IPS-NIHi7 (cell line): ENCODE measurements at regions not wholly inside any gene's neighbourhood (a gene's known extent, or its start where the extent isn't known, plus 50 kb on each side); places are given as distances from the start of the nearest gene placed in this dataset.
"Not testable (repeated sequence)": the region's sequence is repeated elsewhere in the genome, so short reads cannot be mapped to it uniquely, and the experiment has no call there.

ENCODE experiments used
- DNase-seq: peaks from one replicate; pipeline ENCODE4 v3.0.0; 2012; ENCODE audit warnings: mixed read lengths; ENCODE audit errors: extremely low spot score

GRCh38 chr9:26492608-26493521, 399.7 kb downstream of the CAAP1 start:
- DNase-seq, result not testable (repeated sequence)

- DNase-seq, result not testable (repeated sequence)
Measured at GRCh38 chr9:26491922-26492607, 400.5 kb downstream of the CAAP1 start.

- no peak for DNase-seq
Measured at GRCh38 chr9:26483991-26484390, 408.6 kb downstream of the CAAP1 start.

- no peak for DNase-seq
Measured at GRCh38 chr9:26477963-26478362, 414.6 kb downstream of the CAAP1 start.

GRCh38 chr9:26471261-26471660, 421.3 kb downstream of the CAAP1 start:
- no peak for DNase-seq

GRCh38 chr9:26470284-26470683, 422.3 kb downstream of the CAAP1 start:
- no peak for DNase-seq

- DNase-seq, result no peak
Measured at GRCh38 chr9:26463837-26464236, 428.8 kb downstream of the CAAP1 start.

GRCh38 chr9:26462751-26463150, 429.9 kb downstream of the CAAP1 start:
- DNase-seq, result no peak

- DNase-seq, result peak; percentile 32
Measured at GRCh38 chr9:26462213-26462612, 430.4 kb downstream of the CAAP1 start.

- DNase-seq, result no peak
Measured at GRCh38 chr9:26460624-26461023, 432.0 kb downstream of the CAAP1 start.

GRCh38 chr9:26459959-26460358, 432.6 kb downstream of the CAAP1 start:
- DNase-seq, result no peak

GRCh38 chr9:26458054-26458453, 434.5 kb downstream of the CAAP1 start:
- no peak for DNase-seq

GRCh38 chr9:26457151-26457550, 435.5 kb downstream of the CAAP1 start:
- DNase-seq, result no peak

- DNase-seq, result no peak
Measured at GRCh38 chr9:26439061-26439624, 453.5 kb downstream of the CAAP1 start.

GRCh38 chr9:26437056-26437711, 455.4 kb downstream of the CAAP1 start:
- DNase-seq, result peak; percentile 31

- peak; percentile 14 for DNase-seq
Measured at GRCh38 chr9:26426551-26427131, 466.0 kb downstream of the CAAP1 start.

- DNase-seq, result no peak
Measured at GRCh38 chr9:26418480-26418879, 474.1 kb downstream of the CAAP1 start.

GRCh38 chr9:26415528-26415927, 477.1 kb downstream of the CAAP1 start:
- no peak for DNase-seq

GRCh38 chr9:26413611-26414010, 479.0 kb downstream of the CAAP1 start:
- DNase-seq, result no peak

GRCh38 chr9:26412446-26412845, 480.2 kb downstream of the CAAP1 start:
- no peak for DNase-seq

GRCh38 chr9:26406676-26407075, 485.9 kb downstream of the CAAP1 start:
- no peak for DNase-seq

GRCh38 chr9:26399556-26399955, 493.0 kb downstream of the CAAP1 start:
- no peak for DNase-seq
